Heart left ventricle (tissue), 13 donors: ENCODE measurements at regions not wholly inside any gene's neighbourhood (a gene's known extent, or its start where the extent isn't known, plus 50 kb on each side); places are given as distances from the start of the nearest gene placed in this dataset.

Experiments
- CTCF ChIP-seq, 12 donors: fragments of 200-600 bp; sonication (generic) in 4 of 12; IDR thresholded peaks; one replicate each; pipeline versions ENCODE4 v1.5.0 to v1.8.0; 2018 to 2022; ENCODE audit warnings: antibody characterized with exemption in 12 of 12, mild to moderate bottlenecking in 5 of 12
- POLR2A ChIP-seq, 2 donors: fragments of 450-650 bp; IDR thresholded peaks; one replicate each; pipeline ENCODE4 v1.6.1; 2017; ENCODE audit warnings: antibody characterized with exemption in 2 of 2, mild to moderate bottlenecking in 2 of 2, moderate library complexity in 2 of 2
- donor health status: ischemic (EF 13 %, LVEDD 7.1; RV severe dilation, severe dysfunction).
- donor health status: DM: no; HTN: yes; CAD: no.
- donor health status: DM: no; HTN: no; CAD: no.
- donor health status: ischemic (EF 25% LVEDD 6.9; RV normal size, moderate dysfunction).
- donor health status: ischemic (EF 25% LVEDD 5.7; RV mildly dilated, moderate dysfunction).
- donor health status: ischemic (EF 35%, LVEDD 5.7; RV mildly dilated, moderate dysfunction).
- donor health status: nonischemic (EF 11% LVEDD 7.7; RV severe dilation, severe dysfunction).
- donor health status: DM: yes; HTN: yes; CAD: no.
- donor health status: PGD.
- donor health status: ischemic (EF 29% LVEDD 5.4; RV normal size, mild dysfunction).
- donor health status: nonischemic (EF 23%, LVEDD 6.1; RV moderate dilation, normal function).

- TF ChIP-seq POLR2A (IDR thresholded peaks at IDR 0.05) (no peak), CTCF (IDR thresholded peaks at IDR 0.05) (no peak)
These were observed 323.6 kb downstream of the CD83 start for GRCh38 chr6:14440940-14441781.
